NCI-H2029 treated with DMSO at 0.1 percent for 48 hours (cell line): ENCODE measurements at regions not wholly inside any gene's neighbourhood (a gene's known extent, or its start where the extent isn't known, plus 50 kb on each side); places are given as distances from the start of the nearest gene placed in this dataset.

Experiments used
- DNase-seq: peaks from one replicate; lab custom pipeline; 2025; lab: John Stamatoyannopoulos, UW

GRCh38 chr15:31828594-31828993 lies 201.7 kb upstream of the CHRNA7 start:
- no peak for DNase-seq

- no peak for DNase-seq
Observed at GRCh38 chr15:31830591-31830990, 199.7 kb upstream of the CHRNA7 start.

DNA sequence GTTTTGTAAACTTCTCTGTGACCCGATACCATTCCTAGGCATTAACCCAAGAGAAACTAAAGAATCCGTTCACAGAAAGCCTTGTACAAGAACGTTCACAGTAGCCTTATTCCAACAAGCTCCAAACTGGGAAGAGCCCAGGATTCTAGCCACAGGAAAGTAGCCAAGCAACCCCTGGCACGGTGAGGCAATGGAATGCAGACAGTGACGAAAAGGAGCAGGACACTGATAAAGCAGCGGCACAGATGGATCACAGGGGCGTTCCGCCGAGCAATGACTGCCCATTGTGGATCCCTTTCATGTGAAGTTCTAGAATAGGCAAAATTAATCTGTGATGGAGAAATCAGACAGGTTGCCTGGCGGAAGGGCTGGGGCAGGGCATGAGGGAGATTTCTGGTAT lies 198.7 kb upstream of the CHRNA7 start:
- no peak for DNase-seq

GRCh38 chr15:31834654-31835053 lies 195.7 kb upstream of the CHRNA7 start:
- DNase-seq: no peak

GRCh38 chr15:31839388-31839787 lies 190.9 kb upstream of the CHRNA7 start:
- DNase-seq: no peak

GRCh38 chr15:31840849-31841476 lies 189.4 kb upstream of the CHRNA7 start:
- no peak for DNase-seq

DNA sequence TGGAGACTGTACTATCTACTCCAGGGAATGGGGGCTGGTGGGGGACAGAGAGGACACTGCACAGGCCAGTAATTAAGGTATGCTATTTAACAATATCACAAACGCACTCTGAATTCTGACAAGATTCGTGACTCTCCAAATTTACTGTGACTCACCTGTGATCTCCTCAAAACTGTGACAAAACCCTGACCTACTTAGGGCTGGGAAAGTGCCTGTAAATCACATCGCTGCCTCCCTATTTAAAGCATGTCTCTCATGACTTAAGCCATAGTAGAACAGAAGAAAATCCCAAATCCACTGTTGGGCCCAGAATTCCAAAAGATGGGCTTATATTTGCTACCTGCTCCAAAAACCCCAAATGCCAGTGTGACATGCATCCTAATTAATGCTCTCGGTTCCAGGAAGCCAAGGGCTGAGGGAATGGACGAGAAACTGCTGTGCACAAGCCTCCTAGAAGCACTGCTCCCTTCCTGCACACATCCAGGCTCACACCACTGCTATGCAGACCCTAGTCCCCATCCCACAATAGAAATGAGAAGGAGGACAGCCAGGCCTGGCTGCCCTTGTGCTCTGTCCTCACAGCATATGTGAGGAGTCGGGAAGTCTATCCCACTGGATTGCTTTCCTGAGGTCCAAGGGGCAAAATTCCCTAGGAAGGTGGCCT lies 187.7 kb upstream of the CHRNA7 start:
- no peak for DNase-seq

- DNase-seq: no peak
Observed at GRCh38 chr15:31843426-31844055, 186.8 kb upstream of the CHRNA7 start.

DNA sequence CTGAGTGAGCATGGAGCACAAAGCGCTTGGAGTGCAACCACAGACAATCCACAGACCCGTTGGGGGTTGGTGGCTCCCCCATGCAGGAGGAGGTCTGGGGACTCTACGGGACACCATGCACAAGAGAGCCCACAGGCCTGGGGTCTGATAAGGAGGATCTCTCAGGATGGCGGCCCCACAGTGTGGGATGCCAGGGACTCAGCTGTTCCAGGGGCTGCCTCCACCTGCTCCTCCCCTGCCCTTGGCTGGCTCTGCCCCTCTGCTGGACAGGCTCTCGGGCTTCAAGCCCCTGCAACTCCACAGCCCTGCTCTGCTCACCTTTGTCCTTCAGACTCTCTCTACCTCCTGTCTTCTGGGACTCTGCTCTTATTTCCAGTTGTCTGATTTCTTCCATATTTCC lies 184.5 kb upstream of the CHRNA7 start:
- DNase-seq: no peak

- no peak for DNase-seq
Observed at GRCh38 chr15:31847961-31848360, 182.4 kb upstream of the CHRNA7 start.

DNA sequence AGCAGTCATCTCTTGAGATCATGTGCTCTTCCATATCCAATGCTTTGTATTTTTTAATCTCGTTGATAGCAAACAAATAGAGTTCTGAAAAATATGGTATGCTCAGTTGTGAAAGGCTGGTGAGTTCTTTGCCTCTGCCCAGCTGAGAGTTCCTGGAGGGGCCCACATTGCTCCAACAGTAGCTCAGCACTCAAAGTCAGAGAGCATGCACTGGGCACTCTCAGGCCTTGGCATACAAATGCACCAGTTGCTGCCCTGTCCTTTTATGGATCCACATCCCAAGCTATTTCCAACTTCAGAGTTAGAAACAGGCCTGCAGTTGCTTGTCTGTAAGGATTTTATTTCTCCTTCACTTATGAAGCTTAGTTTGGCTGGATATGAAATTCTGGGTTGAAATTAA lies 181.7 kb upstream of the CHRNA7 start:
- no peak for DNase-seq

- DNase-seq: no peak
Observed at GRCh38 chr15:31852933-31853799, 177.1 kb upstream of the CHRNA7 start.

DNA sequence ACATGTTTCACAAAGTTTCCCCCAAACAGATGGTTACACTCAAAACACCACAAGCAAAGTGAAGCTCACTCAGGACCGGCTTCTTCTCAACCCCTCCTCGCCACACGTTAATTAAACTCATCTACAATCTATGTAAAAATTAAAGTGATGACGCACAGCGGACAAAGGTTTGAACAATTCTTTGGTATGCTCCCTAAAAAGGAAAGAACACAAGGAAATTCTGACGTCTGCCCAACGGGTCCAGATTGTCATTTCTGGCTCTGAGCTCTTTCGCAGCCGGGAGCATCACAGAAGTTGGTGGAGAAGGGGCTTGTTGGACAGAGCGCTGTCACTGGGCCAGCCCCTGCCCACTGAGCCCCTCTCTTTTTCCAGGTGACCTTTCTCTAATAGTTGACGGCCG lies 173.7 kb upstream of the CHRNA7 start:
- DNase-seq: no peak

DNA sequence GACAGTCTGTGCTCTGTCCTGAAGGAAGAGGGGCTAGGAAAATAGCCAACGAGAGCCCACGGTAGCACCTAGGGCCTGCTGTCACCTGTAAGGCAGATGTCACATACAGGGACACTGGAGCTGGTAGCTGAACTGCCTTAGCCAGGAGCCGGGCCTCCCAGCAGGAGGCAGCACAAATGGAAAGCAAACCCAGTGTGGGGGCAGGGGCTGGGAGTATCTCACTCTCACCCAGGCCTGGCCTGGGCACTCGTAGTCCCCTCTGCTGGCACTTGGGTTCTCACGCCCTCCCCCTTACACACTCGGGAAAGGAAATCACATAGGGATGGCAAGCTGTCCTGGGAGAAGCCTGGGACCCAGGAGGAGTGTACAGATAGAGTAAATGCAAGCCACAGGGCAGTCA lies 173.1 kb upstream of the CHRNA7 start:
- no peak for DNase-seq

- no peak for DNase-seq
Observed at GRCh38 chr15:31858026-31858425, 172.3 kb upstream of the CHRNA7 start.

DNA sequence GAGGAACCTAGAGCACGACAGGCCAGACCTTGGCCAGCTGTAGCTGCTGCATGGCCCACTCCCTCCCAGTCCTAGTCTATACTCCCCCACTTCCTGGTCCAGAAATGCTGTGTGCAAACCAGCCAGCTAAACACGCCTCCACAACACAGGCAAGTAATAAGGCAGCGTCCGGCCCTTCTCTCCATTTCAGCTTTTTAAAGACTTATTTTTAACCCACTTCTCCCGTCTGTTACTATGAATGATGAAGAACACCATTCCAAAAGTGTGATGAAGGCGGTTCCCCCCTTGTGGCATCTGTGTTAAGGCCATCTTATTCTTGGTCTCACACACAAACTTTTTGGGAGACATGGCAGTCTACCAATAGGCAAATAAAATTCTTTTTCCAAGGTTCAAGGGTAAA lies 164.1 kb upstream of the CHRNA7 start:
- no peak for DNase-seq

GRCh38 chr15:31867536-31868442 lies 162.5 kb upstream of the CHRNA7 start:
- peak; percentile 4 for DNase-seq

DNA sequence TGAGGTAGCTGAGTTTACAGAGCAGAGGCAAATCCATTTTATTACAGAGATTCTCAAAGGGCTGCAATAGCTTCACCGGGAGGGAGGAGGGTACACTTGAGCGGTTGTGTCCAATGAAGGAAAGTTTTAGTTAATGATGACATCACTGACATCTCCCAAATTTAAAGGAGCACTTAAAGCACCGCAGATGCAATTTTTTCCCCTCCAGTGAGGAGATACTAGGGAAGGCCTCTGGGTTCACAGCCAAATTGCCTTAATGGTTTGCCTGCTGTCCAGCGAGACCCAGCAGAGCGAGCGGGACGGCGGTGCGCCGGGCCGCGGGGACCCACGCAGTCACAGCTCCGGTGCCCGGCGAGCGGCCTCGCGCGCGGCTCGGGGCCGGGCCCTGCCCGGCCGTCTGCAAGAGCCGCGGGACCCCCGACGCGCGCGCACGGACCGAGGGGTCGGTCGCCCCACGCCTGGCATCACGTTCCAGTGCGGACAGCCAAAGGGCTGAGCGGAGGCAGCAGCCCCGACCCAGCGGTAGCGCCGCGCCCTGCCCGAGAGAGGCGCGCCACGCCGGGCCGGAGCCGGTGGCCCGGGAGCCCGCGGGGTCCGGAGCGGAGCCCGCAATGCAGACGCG lies 160.5 kb upstream of the CHRNA7 start:
- no peak for DNase-seq

DNA sequence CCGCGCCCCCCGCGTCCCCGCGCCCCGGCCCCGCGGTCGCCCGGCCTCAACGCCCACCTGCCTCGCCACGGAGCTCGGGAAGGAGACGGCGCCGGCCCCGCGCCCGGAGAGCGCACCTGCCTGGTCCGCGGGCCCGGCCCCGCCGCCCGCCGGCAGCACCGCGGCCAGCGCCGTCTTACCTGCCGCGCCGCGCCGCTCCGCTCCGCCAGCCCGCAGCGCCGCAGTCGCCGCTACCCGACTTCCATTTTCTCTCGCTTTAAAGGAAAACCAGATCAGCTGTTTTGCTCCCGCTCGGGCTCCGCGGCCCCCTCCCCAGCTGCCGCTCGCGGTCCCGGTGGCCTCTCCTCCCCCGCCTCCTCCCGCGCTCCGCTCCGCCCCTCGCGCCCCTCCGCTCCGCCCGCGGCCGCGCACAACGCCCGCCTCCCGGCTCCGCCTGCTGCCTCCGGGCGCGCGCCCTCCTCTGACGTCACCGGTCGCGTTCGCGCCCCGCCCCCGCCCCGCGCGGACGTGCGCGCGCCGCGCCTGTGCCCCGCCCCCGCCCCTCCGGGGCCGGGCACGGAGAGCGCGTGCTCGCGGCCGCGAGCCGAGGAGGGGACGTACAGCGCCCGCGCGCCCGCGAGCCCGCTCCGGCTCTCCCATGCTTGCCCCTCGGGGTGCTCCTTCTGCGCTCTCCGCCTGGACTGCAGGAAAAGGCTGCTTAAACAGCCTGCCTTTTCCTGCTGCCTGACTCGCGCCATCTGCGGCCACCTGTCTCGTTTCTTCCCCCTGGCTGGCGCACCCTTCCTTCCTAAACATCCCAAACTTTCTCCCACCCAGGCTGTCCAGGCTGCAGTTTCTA lies 159.8 kb upstream of the CHRNA7 start, which contains the start of gene OTUD7A:
Gene OTUD7A (minus strand): TSS at position 346 of the 838 bp plus-strand sequence.
- peak; percentile 10 for DNase-seq
